HEK293T (cell line): ENCODE measurements at regions not wholly inside any gene's neighbourhood (a gene's known extent, or its start where the extent isn't known, plus 50 kb on each side); places are given as distances from the start of the nearest gene placed in this dataset.
"Not testable (repeated sequence)": the region's sequence is repeated elsewhere in the genome, so short reads cannot be mapped to it uniquely, and the experiment has no call there.

Experiments used
- ARNT ChIP-seq: fragments of 450-650 bp; IDR thresholded peaks from 2 replicates; pipeline ENCODE4 v1.6.1; 2017; ENCODE audit warnings: mild to moderate bottlenecking
- BHLHE40 ChIP-seq: fragments of 450-650 bp; IDR thresholded peaks from 2 replicates; pipeline ENCODE4 v1.6.1; 2016; ENCODE audit warnings: mild to moderate bottlenecking, moderate library complexity, borderline replicate concordance
- CTBP1 ChIP-seq: fragments of 450-650 bp; IDR thresholded peaks from 2 replicates; pipeline ENCODE4 v1.6.1; 2016; ENCODE audit warnings: borderline replicate concordance
- ELF4 ChIP-seq: fragments of 450-650 bp; IDR thresholded peaks from 2 replicates; pipeline ENCODE4 v1.6.1; 2017; ENCODE audit warnings: antibody characterized with exemption
- FOXK2 ChIP-seq: fragments of 450-650 bp; IDR thresholded peaks from 2 replicates; pipeline ENCODE4 v1.6.1; 2016; ENCODE audit warnings: mild to moderate bottlenecking
- FOXM1 ChIP-seq: fragments of 450-650 bp; IDR thresholded peaks from 2 replicates; pipeline ENCODE4 v1.6.1; 2017; ENCODE audit warnings: mild to moderate bottlenecking, borderline replicate concordance
- HDGF ChIP-seq: fragments of 450-650 bp; IDR thresholded peaks from 2 replicates; pipeline ENCODE4 v1.6.1; 2017; ENCODE audit warnings: antibody characterized with exemption, borderline replicate concordance
- L3MBTL2 ChIP-seq: fragments of 450-650 bp; conservative IDR thresholded peaks from 2 replicates; pipeline ENCODE4 v1.6.1; 2016; ENCODE audit warnings: mild to moderate bottlenecking
- NFRKB ChIP-seq: fragments of 450-650 bp; IDR thresholded peaks from 2 replicates; pipeline ENCODE4 v1.6.1; 2016; ENCODE audit warnings: mild to moderate bottlenecking, moderate library complexity
- SP1 ChIP-seq: fragments of 450-650 bp; IDR thresholded peaks from 2 replicates; pipeline ENCODE4 v1.6.1; 2017
- SUZ12 ChIP-seq: fragments of 450-650 bp; IDR thresholded peaks from 2 replicates; pipeline ENCODE4 v1.6.1; 2016; ENCODE audit warnings: mild to moderate bottlenecking
- TARDBP ChIP-seq: fragments of 450-650 bp; IDR thresholded peaks from 2 replicates; pipeline ENCODE4 v1.6.1; 2016
- ZNF384 ChIP-seq: fragments of 450-650 bp; IDR thresholded peaks from 2 replicates; pipeline ENCODE4 v1.6.1; 2016

GRCh38 chr11:42822188-42822587 lies 489.6 kb upstream of the API5 start:
- TF ChIP-seq SP1, BHLHE40, TARDBP, CTBP1, ARNT, HDGF, SUZ12, FOXM1, ELF4, L3MBTL2, FOXK2, NFRKB, ZNF384: not testable (repeated sequence)
